DMS153 treated with DMSO at 0.1 percent for 48 hours (cell line): ENCODE measurements at regions not wholly inside any gene's neighbourhood (a gene's known extent, or its start where the extent isn't known, plus 50 kb on each side); places are given as distances from the start of the nearest gene placed in this dataset.

Experiments
- DNase-seq: peaks from one replicate; lab custom pipeline; 2025; ENCODE audit not compliant: unreplicated experiment; lab: John Stamatoyannopoulos, UW

DNA sequence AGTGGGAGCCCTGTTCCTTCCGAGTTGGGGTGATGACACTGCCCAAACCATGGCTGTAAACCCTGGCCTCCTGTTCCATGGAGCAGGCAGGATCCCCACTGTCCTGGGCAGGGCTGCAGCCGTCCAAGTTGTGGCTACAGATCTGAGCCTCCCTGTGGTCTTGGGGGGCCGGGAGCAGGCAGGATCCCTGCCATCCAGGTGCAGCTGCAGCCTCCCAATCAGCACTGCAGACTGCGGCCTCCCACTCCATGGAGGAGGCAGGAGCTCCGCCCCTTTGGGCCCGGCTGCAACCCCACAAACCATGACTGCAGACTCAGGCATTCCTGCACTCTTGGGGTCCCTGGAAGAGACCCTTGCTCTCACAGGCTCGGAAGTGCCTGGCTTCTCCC lies 872.1 kb upstream of the GJE1 start:
- no peak for DNase-seq

DNA sequence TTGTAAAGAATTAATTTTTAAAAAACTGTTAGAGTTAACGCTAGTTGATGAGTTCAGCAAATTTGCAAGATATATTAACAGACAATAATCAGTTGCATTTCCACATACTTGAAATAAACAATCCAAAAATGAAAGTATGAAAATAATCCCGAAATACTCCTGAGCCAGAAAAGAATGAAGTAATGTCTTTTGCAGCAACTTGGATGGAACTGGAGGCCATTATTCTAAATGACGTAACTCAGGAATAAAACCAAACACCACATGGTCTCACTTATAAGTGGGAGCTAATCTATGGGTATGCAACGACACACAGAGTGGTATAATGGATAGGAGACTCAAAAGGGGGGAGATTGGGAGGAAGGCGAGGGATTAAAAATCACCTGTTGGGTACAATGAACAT lies 872.9 kb upstream of the GJE1 start:
- no peak for DNase-seq

DNA sequence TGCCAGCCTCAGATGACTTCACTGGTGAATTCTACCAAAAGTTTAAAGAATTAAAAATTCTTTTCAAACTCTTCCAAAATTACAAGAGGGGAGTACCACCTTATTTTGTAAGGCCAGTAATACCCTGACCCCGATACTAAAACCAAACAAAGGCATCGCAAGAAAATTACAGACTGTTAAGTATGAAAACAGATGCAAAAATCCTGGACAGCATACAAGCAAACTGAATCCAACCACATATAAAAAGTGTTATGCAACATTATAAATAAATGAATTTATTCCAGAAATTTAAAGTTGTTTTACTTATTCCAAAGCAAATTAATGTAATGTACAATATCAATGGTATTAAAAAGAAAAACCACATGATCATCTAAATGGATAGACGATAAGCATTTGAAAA lies 873.6 kb upstream of the GJE1 start:
- DNase-seq: no peak

DNA sequence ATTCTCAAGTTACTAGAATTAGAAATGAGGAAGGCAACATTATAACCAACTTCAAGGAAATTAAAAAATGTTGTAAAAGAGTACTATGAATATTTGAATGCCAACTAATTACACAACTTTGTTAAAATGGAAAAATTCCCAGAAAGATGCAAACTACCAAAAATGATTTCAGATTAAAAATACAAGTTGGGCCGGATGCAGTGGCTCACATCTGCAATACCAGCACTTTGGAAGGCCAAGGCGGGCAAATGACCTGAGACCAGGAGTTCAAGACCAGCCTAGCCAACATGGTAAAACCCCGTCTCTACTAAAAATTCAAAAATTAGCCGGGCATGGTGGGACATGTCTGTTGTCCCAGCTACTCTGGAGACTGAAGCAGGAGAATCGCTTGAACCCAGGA lies 874.2 kb upstream of the GJE1 start:
- no peak for DNase-seq

DNA sequence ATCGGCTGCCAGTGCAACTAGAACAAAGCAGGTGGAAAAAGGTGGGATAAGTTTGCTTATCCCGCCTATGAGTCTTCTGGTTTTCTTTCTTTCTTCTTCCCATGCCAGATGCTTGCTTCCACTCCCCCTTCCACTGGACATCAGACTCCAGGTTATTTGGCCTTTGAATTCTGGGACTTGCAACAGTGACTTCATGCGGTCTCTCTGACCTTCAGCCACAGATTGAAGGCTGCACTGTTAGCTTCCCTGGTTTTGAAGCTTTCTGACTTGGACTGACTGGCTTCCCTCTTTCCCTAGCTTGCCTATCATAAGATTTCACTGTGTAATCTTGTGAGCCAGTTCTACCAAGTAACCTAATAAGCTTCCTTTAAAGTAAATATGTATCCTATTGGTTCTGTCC lies 878.4 kb upstream of the GJE1 start:
- DNase-seq: no peak

DNA sequence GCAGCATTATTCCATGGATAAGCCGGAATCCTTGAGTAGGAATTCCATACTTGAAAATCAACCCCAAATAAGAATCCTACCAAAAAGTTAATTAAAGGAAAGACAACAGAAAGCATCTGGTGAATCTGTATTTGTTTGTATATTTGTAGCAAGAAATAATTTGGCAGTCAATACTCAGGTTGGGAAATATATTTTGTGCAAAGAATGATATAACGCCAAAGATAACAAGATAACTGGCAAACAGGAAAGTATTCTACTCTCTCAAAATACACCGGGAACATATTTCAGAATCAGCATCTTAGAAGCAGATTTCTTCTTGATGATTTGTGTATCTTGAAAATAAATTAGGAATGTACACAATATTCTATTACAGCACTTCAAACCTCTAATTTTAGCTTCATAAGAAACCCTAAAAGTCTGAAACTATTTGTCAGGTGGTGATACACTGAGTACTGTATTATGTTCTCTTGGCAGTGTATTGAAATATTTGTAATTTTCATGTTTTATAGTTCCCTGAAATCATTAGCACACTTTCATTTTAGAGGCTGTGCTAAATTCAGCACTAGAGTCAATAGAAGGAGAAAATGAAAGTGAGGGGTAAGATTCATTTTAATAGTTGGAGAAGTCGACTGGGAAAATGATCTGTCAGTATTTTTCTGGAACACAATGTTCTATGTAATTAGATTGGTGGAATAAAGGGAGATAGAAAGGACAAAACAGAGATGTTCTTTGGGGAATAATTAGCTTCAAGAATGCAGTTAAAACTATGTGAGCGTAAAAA lies 879.7 kb upstream of the GJE1 start:
- no peak for DNase-seq

DNA sequence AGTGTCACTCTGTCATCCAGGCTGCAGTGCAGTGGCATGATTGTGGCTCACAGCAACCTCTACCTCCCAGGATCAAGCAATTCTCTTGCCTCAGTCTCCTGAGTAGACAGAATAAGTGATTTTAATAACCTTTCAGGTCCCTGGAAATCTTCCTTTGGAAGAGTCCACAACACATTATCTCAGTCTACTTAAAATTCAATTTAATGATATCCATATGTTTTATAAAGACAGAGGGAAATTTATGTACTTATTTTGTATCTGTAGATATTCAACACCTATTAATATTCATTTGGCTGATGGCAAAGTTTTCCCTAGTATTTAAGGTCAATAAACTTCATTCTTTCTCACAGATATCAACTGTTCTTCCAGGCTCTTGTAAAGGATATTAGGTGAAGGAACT lies 881.4 kb upstream of the GJE1 start:
- DNase-seq: no peak

DNA sequence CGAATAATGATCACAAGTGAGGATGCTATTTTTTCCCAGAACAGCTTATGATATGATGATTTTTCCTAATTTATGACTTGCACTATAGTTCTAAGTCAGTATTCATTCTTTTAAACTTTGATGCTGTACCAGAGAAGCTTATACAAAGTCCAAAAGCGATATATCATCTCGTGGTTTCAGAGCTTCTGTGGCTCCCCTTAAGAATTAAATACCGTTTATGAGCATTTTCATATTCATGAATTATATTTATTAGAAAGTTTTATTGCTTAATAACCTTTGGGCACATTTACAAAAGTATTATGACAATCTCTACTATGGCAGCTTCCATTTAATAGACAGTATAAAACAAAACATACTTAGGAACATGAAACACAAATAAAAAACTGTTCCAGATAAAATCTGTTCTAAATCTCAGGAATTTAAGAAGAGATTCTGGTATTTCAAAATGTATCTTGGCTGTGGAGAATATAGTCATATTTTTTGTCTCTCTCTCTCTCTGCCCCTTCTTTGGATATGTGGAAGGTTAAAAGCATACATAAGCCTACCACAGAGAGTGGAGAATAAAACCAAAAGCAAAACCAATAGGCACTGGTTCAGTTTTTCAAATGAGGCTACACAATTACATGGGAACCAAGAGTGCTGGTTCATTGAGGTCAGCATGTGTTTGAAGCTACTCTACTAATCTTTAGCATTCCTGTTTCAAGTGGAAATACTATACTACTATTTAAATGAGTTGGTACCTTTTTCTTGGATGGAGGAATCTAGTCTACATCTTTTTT lies 884.5 kb upstream of the GJE1 start:
- no peak for DNase-seq

DNA sequence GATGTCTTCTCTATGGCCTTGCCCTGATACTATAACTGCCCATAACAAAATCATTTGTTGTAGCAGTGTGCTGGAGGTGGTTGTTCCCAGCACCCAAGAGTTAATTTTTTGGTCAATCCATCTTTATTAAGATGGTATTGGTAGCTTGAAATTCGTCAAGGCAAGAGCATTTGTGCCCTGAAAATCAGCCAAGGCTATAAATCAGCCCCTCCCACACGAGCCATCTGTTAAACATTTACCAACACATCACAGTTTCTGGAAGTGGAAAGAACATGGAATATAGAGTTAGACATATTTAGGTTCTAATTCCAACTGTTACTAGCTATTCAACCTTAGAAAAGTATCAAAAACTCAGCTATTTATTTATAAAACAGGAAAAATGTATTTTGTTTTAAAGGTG lies 888.4 kb upstream of the GJE1 start:
- DNase-seq: no peak

DNA sequence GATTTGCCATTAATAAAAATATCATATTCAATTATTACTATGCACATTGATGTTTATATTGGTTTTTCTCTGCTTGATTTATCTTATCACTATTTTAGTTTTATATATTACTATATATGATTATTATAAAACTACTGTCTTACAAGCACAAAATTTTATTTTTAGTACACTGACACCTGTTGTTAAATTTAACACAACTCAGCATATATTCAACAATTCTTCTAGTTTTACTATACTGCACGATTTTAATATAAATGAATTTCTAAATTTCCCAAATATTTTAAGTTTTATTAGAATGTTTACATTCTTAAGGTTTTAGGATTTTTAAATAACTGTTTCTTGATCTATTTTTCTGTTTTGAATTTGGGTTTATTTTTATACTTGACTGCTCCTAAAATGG lies 889.8 kb upstream of the GJE1 start:
- DNase-seq: no peak

DNA sequence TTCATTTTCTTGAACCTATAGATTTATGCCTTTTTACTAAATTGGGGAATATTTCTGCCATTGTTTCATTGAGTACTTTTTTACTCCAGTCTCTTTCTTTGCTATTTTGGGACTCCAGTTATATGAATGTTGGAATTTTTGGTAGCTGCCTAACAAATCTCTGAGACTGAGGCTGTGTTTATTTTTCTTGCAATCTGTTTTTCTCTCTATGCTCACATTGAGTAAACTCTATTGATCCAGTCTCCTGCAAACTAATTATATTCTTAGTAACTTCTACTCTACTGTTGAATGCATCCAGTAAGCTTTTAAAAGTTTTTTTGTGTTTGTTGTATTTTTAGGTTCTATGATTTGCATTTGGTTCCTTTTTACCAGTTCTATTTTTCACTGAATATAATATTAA lies 903.4 kb upstream of the GJE1 start:
- DNase-seq: no peak

DNA sequence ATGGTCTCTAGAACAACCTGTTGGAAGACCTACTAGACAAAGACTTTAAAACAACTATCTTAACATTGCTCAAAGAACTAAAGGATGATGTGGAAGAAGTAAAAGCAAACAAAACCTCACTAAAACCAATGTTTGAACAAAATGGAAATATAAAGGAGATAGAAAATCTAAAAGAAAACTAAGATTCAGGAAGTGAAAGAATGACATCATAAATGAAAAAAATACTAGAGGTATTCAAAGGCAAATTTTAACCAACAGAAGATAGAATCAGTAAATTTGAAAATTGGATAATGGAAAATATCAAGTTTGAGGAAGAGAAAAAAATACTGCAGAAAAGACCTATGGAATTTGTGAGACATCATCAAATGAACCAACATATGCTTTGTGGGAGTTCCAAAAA lies 914.1 kb upstream of the GJE1 start:
- no peak for DNase-seq

DNA sequence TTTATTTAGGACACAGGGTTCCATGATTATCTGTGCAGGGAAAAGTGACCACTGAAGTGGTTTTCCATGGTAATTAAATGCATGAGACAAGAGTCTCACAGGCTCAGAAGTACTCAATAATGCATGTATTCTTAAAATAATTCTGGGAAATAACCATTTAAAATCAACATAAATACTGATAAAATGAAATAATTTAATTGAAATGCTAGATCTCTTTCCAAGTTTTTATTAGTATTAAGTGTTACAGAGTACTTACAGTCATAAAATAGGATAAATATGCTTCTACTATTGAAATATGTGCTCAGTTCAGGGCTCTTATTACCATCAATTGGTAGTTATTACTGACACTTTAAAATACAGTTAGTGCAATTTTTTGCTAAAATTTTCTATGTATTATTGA lies 916.0 kb upstream of the GJE1 start:
- DNase-seq: no peak

DNA sequence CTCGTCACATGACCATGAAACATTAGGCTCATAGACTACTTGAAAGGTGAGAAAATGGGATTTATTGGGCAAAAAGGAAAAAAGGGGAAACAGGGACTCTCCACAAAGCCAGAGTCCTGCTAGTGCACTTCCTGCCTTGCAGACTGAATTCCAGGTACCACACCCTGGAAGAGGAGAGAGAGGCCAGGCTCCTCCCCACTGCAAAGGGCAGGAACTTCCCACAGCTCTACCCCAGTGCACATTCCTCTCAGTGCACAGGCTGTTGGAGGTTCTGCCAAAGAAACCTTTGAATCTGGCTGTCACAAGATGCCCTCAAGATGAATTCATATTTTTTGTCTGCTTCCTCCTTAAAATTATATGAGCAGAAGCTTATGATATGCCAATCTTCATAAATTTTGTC lies 920.4 kb upstream of the GJE1 start:
- DNase-seq: no peak

DNA sequence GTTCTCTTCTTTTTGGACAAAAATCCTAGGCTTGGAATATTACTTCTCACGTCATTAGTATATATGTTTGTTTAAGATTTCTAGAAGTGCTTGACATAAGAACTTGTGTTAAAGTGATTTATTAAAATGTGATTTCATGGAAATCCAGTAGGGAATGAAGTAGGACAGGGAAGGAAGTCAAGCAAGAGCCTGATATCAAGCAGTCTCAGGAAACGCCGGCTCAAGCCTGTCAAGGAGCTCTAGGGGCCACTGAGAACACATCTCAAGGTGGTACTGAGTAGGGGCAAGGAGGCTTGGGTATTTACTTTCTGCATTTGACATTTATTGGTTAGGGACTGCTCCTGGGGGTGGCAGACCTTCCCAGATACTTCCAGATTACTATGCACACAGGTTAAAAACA lies 920.9 kb upstream of the GJE1 start:
- DNase-seq: no peak

DNA sequence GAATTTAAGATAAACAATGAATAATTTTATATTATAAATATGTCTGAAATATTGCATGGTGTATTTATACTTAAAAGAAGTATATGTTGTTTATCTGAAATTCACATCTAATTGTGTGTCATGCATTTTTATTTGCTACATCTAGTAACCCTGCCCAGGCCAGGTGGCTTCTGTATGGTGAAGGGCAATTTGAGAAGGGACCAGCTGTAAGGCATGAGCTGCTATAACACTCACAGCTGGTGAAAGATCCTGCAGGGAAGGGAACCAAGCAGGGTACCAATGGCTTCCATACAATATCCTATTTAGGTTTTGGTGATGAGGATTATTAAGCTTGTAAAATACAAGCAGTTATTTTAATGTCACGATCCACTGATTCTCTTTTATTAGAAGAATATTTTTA lies 921.8 kb upstream of the GJE1 start:
- no peak for DNase-seq

DNA sequence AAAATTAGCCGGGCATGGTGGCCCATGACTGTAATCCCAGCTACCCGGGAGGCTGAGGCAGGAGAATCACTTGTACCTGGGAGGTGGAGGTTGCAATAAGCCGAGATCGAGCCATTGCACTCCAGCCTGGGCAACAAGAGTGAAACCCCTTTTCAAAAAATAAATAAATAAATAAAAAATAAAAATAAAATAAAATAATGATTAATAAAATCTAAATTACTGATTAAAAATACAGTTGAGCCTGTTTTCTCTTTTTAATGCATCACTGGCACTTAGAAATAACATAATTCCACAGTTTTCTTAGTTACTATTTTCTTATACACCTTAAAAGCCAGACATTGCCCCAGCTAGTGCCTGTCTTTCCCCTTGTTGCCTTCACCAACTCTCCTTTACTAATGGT lies 922.8 kb upstream of the GJE1 start:
- no peak for DNase-seq

DNA sequence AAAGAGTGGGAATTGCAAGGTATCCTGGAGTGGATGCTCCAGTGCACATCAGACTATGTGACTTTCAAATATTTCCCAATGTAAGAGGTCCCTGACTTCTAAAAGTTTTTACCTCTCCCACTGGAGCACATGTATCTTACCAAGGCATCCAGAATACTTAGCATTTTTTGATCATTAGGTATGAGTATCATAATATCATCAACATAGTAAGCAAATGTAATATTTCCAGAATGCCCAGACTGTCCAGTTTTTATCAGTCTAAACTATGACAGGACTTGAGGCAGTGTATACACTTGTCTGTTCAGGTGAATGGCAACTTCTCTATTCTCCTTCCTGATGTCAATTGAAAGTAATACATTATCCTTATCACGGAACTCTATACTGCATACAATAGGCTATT lies 924.6 kb upstream of the GJE1 start:
- DNase-seq: no peak

DNA sequence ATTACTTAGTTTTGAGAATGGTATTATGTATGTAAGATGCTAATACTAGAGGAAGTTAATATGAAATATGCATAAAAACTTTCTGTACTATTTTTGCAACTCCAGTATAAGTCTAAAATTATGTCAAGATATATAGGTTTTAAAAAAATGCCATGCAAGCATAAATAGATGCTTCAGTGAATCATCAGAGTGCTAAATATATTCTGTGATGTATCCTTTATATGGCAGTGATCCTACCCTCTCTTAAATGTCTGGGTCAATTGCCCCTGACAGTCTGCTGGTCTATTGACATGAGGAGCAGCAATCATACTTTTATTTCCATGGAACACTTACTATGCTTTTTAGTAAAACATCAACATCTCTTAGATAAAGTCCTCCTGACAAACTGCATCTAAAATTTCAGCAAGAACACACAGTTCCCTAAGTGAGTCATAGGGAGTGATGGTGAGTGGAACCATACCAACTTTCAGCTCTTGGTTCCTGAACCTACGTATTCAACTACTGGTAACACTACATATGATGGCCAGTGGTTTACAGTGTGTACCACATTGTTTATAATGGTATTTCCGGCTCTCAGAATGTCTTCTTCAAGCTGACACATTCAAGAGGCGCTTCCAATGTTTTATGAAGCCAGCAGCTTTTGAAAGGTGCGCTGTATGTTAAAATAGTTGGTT lies 928.7 kb upstream of the GJE1 start:
- DNase-seq: no peak

DNA sequence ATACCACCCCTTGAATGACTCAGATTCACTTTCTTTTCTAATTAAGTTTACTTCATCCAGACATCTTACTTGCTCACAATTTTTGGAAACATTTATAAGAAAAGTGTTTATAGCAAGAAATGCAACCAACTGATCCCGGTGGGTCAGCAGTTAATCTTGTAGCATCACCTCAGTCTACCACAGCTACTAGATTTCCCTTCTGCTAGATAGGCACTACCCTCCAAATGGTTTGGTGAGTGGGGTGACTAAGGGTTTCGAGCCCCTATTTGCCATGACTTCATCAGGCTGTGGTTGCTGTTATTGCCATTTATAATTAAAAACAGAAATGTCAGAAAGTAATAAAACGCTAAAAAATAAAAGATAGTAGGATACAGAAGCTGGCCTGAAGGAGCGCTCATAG lies 930.1 kb upstream of the GJE1 start:
- DNase-seq: no peak

DNA sequence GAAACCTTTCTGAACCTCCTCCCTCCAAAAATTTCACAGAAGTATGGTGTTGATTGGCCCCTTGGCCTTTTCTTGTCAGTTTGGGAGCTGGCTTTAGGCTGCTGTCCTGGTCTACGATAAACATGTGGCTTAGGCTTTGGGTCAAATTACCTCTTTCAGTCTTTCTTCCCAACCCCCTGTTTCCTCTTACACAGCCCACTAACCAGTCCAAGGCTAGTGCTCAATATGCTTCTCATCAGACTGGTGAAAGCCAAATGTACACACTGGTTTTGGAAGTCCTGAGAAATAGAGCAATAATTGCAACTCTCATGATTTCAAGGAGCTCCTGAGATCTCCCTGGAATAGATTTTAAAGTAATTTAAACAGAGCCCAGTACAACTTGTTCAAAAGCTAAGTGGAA lies 933.7 kb upstream of the GJE1 start:
- DNase-seq: no peak

DNA sequence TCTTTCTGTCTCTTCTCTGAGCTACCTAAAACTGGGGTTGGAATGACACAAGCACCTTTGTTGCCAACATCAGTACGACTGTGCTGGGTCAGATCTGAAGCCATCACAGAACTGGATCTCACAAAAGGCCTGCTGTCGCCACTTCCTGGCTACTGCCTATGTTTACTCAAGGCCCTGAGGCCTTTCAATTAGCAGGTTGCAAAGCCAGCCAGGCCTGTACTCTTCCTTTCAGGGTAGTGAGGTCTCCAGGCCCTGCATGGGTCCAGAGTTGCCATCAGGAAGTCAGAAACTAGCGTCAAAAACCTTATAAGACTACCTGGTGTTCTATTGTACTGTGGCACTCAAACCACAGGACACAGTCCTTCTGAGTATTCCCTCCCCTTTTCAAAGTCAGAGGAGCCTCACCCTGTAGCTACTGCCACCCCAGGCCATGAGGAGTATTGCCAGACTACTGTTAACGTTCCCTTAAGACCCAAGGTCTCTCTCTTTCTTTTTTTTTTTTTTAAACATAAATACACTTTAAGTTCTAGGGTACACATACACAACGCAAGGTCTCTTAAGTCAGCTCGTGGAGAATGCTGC lies 937.4 kb upstream of the GJE1 start:
- no peak for DNase-seq
